Thyroid gland (tissue), 4 donors: ENCODE measurements at regions not wholly inside any gene's neighbourhood (a gene's known extent, or its start where the extent isn't known, plus 50 kb on each side); places are given as distances from the start of the nearest gene placed in this dataset.

ENCODE experiments used
- CTCF ChIP-seq, 6 experiments: fragments of 200-600 bp in 3 of 6; fragments of 450-650 bp in 3 of 6; sonication (generic) in 3 of 6; IDR thresholded peaks; one replicate each; pipeline ENCODE4 v1.5.1; 2016 to 2019; ENCODE audit warnings: antibody characterized with exemption in 6 of 6, mild to moderate bottlenecking in 2 of 6, inconsistent platforms in 1 of 6, moderate library complexity in 1 of 6
- POLR2A ChIP-seq, 2 donors: fragments of 450-650 bp; IDR thresholded peaks; one replicate each; pipeline ENCODE4 v1.6.1; 2017; ENCODE audit warnings: antibody characterized with exemption in 2 of 2, mild to moderate bottlenecking in 2 of 2, moderate library complexity in 1 of 2

- TF ChIP-seq CTCF (IDR thresholded peaks at IDR 0.05) (no peak), POLR2A (IDR thresholded peaks at IDR 0.05) (no peak)
Measured at GRCh38 chr1:47564570-47564969, 126.7 kb downstream of the FOXD2 start.
